ENCODE measurements at regions not wholly inside any gene's neighbourhood (a gene's known extent, or its start where the extent isn't known, plus 50 kb on each side); places are given as distances from the start of the nearest gene placed in this dataset.
A peak's percentile ranks its signal among the peaks of the same experiment; 100 is the strongest.
"Not testable (repeated sequence)": the region's sequence is repeated elsewhere in the genome, so short reads cannot be mapped to it uniquely, and the experiment has no call there.

DNA sequence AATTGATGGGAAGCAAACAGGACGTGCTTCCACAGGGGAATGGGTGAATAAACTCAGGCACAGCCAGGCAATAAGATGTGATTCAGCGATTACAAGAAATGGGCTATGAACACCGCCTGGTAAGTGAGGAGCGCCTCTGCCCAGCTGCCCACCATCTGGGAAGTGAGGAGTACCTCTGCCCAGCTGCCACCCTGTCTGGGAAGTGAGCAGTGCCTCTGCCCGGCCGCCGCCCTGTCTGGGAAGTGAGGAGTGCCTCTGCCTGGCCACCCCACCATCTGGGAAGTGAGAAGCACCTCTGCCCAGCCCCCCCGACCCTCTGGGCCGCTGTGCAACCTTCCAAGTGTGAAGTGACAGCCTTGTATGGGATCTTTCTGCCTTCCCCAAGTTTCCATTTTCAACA, 73.2 kb upstream of the PRR5 start:
- DNase-seq: no peak

DNA sequence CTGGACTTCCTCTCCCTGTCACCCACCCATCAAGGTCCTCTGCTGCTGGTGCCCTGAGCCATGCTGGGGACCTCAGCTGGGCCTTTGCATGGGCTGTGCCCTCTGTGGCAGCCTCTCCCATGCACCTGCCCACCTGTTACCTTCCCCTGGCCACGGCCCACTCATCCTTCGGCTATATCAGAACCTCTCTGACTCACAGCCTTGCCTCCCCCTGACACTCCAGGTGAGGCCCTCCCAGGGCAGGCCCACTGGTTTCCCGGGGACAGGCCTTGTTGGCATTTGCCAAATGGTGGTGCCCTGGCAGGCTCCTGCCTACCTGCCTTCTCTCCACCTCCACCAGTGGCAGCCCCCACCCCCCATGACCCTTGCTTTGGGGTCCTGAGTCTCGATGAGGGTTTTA, 73.7 kb upstream of the PRR5 start:
- no peak for DNase-seq

DNA sequence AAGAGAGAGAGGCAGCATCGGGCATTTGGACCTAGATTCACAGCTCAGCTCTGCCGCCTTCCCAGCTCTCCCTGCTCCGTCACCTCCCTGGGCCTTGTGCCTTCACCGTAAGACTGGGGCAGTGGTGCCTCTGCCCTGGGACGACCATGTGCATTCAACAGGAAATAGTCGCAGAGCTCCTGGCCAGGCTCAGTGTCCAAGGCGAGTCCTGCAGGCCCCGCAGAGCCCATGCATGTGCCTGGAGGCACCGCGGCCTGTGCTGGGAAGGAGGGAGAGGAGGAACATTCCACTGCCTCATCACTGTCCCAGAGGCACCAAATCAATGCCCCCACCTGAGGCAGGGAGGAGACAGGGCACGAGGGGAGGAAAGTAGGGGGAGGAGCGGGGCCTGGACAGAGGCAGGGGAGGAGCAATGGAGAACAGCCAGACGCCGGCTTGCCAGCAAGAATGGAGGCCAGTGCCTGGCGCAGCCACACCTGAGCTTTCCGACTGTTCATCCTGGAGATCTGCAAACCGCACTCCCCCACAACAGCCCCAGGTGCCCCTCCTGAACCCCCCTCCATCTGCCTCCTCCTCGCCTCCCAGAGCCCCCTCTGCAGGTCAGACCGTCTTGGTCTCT, 74.4 kb upstream of the PRR5 start:
- DNase-seq: no peak

DNA sequence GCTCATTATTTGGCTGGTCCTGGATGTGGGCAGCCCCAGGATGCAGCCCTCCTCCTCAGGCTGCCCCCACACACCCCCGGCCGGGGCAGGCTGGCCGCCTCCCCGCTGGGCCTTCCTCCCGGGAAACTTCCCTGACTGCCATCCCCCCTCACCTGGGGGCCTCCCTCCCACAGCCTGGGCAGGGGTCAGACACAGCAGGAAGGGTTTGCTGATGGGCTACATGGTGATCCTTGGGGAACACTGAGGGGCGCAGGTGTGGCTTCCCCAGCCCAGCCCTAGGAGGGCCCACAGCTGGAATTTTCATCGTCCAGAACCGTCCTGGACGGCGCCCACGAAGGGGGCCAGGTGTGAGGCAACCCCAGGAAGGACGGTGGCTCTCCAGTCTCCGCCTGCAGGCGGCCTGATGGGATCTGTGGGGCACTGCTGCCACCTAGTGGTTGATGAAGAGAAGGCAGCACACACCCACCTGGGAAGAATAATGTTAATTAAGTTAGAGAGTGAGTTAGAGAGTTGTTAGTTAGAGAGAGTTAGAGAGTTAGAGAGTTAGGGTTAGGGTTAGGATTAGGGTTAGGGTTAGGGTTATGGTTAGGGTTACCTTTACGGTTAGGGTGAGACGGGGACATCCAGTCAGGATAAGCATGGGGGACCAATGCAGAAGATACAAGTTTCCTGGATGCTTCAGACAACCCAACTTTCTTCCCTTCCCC, 75.9 kb upstream of the PRR5 start:
- DNase-seq: peak; percentile 41

DNA sequence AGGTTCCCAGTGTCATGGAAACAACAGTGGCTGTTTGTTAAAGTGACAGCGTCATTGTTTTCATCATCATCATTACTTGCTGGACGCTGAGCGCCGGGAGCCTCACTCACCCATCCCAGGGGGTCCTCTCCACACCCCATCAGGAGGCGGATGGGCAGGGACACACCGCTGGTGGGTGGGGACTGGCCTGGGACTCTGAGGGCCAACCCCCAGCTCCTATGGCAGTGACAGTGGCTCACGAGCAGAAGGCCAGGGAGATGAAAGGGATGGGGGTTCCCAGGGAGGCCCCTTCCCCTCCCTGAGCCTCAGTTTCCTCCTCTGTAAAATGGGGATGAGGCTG, 76.6 kb upstream of the PRR5 start:
- no peak for DNase-seq

DNA sequence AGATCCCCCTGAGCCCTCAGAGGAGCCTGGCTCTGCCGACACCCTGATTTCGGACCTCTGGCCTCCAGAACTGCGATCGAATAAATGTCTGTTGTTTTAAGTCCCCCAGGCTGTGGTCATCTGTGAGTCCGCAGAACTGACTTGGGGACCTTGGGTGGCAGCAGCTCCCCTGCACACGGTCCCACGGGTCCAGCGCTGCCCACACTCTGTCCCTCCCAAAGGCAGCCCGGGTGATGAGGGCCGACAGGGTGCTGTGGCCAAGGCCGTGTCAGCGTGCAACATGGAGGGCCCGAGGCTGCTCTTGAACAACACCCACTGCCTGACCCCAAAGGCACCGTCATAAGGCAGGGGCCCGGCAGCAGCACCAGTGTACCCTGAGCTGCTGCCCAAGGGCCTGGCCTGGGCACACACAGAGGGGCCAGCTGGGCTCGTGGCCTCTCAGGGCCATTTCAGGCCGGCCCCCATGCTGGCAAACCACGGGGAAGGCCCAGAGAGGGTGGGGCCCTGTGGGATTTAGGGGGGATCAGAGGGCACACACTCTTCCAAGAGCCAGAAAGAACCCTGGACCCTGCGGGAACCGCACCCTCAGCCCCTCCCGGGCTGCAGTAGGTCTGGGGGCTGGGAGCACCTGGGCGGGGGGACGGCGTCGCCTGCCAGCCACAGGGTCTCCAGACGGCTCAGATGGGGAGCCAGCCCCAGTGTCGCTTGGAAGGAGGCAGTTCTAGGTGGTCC, 77.1 kb upstream of the PRR5 start:
- DNase-seq: no peak

DNA sequence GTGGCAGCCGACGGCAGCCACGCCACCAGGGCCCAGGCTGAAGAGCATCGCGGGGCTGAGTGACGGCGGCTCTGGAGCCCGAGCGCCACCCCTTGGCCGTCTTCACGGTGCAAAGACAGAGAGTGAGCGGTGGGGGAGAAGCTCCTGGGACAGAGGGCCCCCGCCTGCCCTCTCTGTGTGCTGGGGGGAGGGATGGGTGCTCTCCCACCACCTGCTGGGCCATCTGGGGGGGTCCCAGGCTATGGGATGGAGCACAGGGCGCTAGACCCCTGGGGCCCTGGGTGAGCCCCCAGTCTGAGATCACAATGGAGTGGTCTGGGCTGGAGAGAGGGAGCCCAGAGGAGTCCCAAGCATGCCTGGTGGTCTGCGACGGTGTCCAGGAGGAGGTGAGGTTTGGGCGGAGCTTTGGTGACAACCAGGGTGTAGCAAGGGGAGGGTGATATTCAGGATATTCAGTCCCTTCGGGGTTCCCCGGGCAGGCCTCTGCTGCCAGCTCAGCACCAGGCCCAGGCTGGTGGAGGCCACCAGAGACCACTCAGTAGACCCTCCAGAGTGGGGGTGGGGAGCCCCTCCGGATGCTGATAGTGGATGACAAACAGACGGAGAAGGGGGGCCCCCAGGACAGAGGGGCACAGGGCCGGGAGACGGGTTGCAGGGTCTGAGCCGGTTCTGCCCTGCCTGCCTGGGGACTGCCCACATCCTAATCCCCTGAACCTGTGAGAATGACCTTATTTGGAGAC, 78.1 kb upstream of the PRR5 start:
- DNase-seq: no peak

DNA sequence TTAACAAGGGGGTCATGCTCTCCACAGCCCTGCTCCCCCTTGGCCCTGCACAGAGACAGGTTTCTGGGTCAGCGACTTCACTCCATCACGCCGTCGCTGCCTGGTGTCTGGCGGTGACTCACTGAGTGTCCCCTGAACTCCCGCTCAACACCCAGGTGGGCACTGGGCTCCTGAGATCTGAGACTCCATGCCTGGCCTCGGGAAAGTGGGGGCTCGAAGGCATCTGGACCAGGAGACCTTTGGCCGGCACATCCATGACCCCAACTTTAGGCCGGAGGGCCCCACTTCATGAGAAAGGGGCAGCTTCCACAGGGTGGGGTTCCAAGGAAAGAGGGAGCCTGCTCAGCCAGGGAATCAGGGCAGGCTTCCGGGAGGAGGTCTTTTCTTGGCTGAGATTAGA, 79.3 kb upstream of the PRR5 start:
- DNase-seq: no peak

DNA sequence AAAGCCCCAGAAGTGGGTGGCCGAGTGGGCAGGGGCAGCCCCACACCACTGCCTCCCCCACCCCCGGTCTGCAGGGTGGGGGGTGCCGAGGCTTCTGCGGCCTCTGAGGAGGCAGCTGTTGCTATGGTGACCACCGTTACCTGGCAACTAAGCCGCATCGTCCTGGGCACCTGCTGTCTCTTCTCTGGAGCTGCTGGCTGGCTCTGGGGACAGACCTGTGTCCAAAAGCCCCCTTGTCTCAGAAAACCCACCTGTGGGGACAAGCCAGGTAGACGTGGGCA, 79.9 kb upstream of the PRR5 start:
- DNase-seq: no peak

DNA sequence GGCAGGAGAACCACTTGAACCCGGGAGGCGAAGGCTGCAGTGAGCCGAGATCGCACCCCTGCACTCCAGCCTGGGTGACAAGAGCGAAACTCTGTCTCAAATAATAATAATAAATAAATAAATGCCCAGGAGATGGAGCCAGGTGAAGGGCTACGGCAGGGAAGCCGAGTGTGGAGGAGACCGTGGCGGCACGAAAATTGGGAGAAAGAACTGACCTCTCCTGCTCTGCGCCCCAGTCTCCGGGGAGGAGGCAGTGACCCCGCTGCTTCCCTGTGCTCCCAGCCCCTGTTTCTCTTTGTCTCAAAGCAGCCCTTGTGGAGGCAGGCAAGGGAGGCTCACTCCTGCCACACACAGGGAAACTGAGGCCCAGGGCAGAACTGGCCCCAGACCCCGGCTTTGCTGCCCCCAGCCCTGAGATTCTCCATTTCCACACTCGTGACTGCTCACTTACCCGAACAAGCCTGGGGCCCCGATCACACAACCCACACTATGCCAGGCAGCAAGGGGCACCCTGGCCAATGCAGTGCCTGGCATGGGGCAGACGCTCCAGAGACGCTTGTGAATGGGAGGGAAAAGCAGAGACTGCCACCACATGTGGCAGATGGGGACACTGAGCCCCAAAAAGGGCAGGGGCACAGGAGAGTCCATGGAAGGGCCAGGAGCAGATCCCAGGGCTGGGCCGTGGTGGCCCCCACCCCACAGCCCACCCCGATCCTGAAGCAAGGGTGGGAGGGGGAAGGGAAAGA, 80.4 kb upstream of the PRR5 start:
- DNase-seq: no peak

DNA sequence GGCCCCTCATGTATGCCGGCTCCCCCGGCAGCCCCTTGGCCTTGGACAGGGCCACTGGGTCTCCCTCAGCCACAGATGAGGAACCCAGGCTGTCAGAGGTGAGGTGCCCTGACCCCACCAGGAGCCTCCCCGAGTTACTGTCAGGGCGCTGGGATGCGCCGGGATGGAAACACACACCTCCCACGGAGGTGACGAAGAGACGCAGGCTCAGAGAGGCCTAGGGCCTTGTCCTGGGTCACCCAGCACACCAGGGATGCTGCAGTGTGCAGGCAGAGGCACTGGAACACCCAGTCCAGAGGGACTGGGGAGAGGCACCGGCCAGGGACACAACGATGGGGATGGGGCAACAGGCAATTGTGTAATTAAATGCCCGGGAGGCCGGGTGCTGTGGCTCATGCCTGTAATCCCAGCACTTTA, 81.2 kb upstream of the PRR5 start:
- no peak for DNase-seq

DNA sequence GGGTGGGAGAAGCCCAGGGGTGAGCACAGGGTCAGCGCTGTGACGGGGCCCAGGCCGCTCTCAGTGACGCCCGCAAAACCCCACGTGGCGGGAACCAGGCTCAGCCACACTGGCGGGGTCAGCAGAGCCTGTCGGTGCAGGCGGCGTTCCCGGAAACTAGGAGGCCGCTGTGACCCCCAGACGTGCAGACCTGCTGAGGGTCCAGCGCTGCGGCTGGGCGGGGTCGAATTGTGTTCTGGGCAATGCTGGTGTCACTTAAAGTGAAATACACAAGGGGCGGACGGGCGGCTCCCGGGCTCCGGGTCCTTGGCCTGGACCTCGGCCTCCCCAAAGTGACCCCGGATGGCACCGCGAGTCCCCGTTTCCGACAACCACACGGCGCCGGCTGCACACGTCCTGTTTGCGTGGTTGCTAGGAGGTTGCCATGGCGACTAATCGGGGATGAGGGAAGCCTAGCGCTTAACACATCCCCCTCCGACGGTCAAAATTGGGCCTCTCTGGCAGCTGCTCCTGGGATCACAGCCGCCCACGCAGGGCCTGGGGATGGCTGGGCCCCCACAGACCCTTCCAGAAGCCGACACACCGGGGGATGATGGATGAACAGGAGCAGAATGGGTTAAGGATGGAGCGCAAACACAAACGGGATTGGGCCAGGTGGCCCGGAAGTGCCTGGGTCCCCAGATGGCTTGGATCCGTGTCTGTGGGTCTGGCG, 81.7 kb upstream of the PRR5 start:
- peak; percentile 38 for DNase-seq

DNA sequence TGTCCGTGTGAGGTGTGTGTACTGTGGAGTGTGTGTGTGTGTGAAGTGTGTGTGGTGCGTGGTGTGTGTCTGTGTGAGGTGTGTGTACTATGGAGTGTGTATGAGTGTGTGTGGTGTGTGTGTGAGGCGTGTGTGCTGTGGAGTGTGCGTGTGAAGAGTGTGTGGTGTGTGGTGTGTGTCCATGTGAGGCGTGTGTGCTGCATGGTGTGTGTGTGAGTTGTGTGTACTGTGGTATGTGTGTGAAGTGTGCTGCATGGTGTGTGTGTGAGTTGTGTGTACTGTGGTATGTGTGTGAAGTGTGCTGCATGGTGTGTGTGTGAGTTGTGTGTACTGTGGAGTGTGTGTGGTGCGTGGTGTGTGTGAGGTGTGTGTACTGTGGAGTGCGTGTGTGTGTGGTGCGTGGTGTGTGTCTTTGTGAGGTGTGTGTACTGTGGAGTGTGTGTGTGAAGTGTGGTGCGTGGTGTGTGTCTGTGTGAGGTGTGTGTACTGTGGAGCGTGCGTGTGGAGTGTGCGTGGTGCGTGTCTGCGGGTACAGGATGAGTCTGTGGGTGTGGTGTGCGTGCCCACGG, 82.4 kb upstream of the PRR5 start:
- DNase-seq: not testable (repeated sequence)

DNA sequence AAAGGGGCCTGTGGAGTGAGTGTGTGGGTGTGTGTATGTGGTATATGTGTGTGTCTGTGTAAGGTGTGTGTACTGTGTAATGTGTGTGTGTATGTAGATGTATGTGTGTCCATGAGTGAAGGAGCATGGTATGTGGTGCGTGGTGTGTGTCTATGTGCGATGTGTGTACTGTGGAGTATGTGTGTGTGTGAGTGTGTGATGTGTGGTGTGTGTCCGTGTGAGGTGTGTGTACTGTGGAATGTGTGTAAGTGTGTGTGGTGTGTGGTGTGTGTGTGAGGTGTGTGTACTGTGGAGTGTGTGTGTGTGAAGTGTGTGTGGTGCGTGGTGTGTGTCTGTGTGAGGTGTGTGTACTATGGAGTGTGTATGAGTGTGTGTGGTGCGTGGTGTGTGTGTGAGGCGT, 83.1 kb upstream of the PRR5 start:
- not testable (repeated sequence) for DNase-seq

DNA sequence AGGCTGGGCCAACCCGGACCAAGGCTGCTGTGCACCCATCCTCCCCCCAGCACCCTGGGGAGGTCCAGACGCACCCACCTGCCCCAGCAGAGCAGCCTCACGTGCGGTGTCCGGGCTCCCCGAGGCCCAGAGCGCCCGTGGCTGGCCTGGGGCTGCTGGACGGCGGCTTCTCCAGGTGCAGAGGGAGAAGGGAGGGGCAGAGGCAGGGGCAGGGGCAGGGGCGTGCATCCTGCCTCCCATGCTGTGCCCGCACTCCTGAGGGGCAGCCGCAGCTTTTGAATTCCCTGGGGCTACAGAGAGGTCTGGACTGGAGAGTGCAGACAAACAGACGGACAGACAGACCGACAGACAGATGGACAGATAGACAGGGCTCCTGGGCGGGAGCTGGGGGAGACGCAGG, 83.6 kb upstream of the PRR5 start:
- no peak for DNase-seq

DNA sequence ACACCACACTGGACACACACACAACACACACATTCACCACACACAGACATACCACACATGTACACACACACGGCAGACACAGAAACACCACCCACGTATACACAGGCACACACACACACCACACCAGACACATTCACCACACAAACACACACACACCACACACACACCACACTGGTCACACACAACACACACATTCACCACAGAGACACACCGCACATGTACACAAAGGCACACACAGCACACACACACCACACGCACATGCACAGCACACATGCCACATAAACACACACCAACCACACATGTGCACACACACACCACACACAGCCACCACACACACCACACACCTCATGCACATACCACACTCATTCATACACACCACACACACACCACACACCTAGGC, 84.2 kb upstream of the PRR5 start:
- DNase-seq: no peak

DNA sequence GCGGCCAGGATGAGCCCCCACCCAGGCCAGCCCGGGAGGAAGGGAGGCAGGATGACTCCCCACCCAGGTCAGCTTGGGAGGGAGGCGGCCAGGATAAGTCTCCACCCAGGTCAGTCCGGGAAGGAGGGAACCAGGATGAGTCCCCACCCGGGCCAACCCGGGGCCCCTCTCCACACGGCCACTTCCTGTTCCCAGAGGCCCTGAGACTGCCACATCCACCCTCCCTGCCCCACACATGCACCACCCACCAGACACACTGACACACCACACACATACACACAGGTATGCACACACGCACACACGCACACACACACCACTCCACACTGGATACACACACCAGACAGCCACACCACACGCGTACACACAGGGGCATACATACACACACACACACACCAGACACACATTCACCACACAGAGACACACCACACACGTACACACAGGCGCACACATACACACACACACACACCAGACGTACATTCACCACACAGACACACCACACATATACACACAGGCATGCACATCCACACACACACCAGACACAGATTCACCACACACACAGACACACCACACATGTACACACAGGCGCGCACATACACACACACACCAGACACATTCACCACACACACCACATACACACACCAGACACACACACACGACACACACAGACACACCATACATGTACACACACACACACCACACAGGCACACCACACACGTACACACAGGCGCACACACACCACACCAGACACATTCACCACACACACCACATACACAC, 84.9 kb upstream of the PRR5 start:
- DNase-seq: no peak

DNA sequence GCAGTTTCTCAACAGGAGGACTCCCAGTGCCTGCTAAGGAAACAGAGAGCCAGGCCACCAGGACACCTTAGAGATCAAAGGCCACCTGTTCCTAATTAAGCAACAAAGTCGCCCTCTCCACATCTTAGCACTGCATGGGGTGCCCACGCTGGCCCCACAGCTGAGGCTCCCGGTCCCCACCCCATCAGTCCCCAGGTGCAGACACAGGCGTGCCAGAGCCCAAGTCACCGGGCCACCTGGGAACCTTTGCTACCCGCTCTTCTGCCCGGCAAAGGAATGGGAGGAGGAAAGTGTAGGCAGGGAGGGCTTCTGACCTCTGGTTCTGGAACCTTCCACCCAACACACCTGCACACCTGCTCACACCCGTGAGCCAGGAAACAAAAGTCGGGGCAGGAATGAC, 85.5 kb upstream of the PRR5 start:
- no peak for DNase-seq

DNA sequence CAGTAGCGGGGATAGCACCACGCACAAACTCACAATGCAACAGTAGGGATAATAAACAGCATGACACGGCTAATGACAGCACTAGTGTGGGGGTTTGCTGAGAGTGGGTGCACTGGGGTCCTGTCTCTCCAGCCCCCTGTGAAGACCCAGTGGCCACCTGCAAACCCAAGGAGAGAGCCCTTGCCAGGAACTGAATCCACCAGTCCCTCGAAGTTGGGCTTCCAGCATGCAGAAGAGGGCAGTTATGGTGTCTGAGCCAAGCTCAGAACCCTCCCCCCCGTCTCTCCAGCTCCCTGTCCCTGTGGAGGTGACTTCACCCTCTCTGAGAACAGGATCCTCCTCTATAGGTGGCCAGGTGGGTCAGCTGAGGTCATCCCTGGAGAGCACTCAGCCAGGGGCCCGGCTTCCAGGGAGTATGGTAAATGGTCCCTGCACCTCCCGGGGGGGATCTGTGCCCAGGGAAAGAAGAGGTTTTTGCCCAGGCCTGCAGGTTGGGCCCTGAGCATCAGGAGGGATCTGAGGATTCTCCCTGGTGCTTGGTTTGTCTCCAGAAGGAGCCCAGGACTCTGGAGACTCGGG, 86.3 kb upstream of the PRR5 start:
- no peak for DNase-seq

DNA sequence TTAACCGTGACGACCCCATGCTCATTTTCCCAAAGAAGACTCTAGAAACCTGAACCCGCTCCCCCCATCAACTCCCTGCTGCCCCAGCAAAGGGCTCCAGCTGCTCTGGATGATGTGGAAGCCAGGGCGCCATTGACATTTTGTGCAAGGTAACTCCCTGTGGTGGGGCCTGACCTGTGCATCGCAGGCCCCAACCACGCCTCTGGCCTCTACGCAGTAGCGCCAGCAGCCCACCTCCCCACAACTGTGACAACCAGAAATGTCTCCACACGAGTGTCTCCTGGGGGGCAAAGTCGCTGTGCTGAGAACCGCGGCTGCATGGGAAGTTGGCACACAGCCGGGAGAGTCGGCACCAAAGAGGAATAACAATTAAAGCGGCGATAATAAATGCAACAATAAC, 86.9 kb upstream of the PRR5 start:
- DNase-seq: no peak

DNA sequence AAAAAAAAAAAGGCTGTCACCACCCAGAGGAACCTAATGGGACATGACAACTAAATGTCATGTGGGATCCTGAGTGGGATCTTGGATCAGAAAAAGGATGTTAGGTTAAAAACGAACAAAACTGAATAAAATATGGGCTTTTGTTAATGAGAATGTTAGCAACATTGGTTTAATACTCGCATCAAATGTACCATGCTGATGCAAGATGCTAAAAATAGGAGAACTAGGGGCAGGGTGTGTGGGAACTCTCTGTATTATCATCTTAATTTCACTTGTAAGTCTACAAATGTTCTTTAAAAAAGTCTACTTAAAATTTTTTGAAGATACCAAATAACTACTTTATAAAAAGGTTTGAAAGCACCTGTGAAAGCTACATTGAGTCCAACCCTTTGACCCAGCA, 88.8 kb upstream of the PRR5 start:
- DNase-seq: no peak
